ENCODE measurements at regions not wholly inside any gene's neighbourhood (a gene's known extent, or its start where the extent isn't known, plus 50 kb on each side); places are given as distances from the start of the nearest gene placed in this dataset.

DNA sequence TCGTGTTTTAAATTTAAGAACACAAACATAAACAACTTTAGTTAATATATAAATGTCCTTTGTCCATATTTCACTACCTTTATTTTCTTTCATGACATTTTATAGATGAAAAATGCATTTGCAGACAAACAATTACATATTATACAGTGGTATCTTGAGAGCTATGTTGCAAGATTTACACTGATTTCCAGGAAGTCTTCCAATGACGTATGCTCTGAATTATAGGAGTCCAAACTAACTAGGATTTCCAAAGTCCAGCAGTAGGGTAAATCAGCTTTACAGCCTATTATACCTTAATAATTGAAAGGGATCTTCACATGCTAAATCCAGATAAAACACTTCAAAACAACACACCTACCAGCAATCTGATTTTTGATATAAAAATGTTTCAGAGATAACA is 69.4 kb downstream of the HYCC1 start:
- ChIA-PET CTCF (interaction anchor here (0.7 to 1.2 kb wide), 3 partner anchors 68 to 241 kb away, joined by 3 to 4 read pairs (median 3); no protein-coding TSS in a partner anchor), POLR2A (no interaction called here)
- Mint-ChIP-seq H3K27me3 (ENCODE audit: insufficient read depth, unreplicated experiment) (no peaks in the 10 kb centered on the region), H3K4me1 (ENCODE audit: insufficient read depth, unreplicated experiment) (no peaks in the 10 kb centered on the region), H3K9me3 (ENCODE audit: unreplicated experiment) (no peaks in the 10 kb centered on the region), H3K36me3 (ENCODE audit: insufficient read depth, unreplicated experiment) (peaks cover 13% of the 10 kb centered on the region), H3K27ac (ENCODE audit: low read depth, unreplicated experiment) (no peak overlapping the region), H3K4me3 (ENCODE audit: unreplicated experiment) (no peak overlapping the region)
- BruUV-seq (replicated peaks): no TSS peak
- TF ChIP-seq, protein P1, sequence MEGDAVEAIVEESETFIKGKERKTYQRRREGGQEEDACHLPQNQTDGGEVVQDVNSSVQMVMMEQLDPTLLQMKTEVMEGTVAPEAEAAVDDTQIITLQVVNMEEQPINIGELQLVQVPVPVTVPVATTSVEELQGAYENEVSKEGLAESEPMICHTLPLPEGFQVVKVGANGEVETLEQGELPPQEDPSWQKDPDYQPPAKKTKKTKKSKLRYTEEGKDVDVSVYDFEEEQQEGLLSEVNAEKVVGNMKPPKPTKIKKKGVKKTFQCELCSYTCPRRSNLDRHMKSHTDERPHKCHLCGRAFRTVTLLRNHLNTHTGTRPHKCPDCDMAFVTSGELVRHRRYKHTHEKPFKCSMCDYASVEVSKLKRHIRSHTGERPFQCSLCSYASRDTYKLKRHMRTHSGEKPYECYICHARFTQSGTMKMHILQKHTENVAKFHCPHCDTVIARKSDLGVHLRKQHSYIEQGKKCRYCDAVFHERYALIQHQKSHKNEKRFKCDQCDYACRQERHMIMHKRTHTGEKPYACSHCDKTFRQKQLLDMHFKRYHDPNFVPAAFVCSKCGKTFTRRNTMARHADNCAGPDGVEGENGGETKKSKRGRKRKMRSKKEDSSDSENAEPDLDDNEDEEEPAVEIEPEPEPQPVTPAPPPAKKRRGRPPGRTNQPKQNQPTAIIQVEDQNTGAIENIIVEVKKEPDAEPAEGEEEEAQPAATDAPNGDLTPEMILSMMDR (IDR thresholded peaks at IDR 0.05; ENCODE audit: unreplicated experiment): no peak
- no peak for DNase-seq (ENCODE audit: unreplicated experiment)
- intact Hi-C loops (cut with micrococcal nuclease): no loop called here

DNA sequence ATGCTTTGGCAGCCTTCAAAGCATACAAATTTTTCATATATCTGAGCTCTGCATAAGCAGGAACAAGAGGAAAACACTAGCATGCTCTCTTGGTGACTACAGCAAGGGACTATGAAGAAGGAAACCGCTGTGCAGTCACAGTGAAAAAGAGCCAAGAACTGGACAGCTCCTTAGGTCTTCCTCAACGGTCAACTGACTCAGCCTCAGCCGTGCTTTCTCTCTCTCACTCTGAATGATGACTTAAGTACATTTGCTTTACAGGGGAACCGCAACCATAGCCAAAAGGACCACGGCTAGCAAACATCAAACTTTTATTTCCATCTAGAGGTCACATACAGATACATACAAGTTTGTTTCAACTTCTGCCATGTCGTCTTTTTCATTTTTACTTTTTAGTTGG is 69.9 kb downstream of the HYCC1 start:
- H3K36me3 Mint-ChIP-seq (ENCODE audit: insufficient read depth, unreplicated experiment): peaks cover 14% of the 10 kb centered on the region
- CTCF ChIA-PET: interaction anchor here (0.7 to 1.2 kb wide), 4 partner anchors 68 to 241 kb away, joined by 3 to 4 read pairs (median 3); no protein-coding TSS in a partner anchor
- intact Hi-C loops (cut with micrococcal nuclease): no loop called here
- BruUV-seq (replicated peaks): no TSS peak
- H3K27me3 Mint-ChIP-seq (ENCODE audit: insufficient read depth, unreplicated experiment): no peaks in the 10 kb centered on the region
- DNase-seq (ENCODE audit: unreplicated experiment): no peak
- H3K4me1 Mint-ChIP-seq (ENCODE audit: insufficient read depth, unreplicated experiment): no peaks in the 10 kb centered on the region
- POLR2A ChIA-PET: no interaction called here
- no peak overlapping the region for H3K27ac Mint-ChIP-seq (ENCODE audit: low read depth, unreplicated experiment)
- TF ChIP-seq, protein P1 (IDR thresholded peaks at IDR 0.05; ENCODE audit: unreplicated experiment): no peak
- no peaks in the 10 kb centered on the region for H3K9me3 Mint-ChIP-seq (ENCODE audit: unreplicated experiment)
- no peak overlapping the region for H3K4me3 Mint-ChIP-seq (ENCODE audit: unreplicated experiment)

DNA sequence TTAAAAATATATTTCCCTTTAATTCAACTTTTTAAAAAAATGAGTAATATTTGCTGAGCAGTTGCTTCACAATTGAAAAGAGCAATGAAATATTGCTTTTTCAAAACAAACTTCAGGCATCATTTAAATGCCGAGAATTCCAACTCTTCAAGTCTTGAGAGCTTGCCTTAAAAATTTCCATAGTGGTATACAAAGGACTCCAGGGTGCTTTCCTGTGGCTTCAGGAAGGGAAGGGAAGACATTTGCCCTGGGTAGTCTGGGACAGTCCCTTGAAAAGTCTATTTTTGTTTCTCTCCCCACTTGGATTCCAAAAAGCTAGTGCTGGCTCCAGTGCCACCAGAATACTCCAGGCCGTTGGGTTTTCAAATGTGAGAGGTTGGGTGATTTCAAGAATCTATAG is 71.7 kb downstream of the HYCC1 start:
- no TSS peak for BruUV-seq (replicated peaks)
- H3K9me3 Mint-ChIP-seq (ENCODE audit: unreplicated experiment): no peaks in the 10 kb centered on the region
- H3K4me3 Mint-ChIP-seq (ENCODE audit: unreplicated experiment): no peak overlapping the region
- TF ChIP-seq, protein P1 (IDR thresholded peaks at IDR 0.05; ENCODE audit: unreplicated experiment): no peak
- H3K36me3 Mint-ChIP-seq (ENCODE audit: insufficient read depth, unreplicated experiment): peaks cover 21% of the 10 kb centered on the region
- CTCF ChIA-PET: interaction anchor here (1.0 kb wide), 1 partner anchor 114 kb away, joined by 3 read pairs; no protein-coding TSS in a partner anchor
- no peaks in the 10 kb centered on the region for H3K27me3 Mint-ChIP-seq (ENCODE audit: insufficient read depth, unreplicated experiment)
- H3K27ac Mint-ChIP-seq (ENCODE audit: low read depth, unreplicated experiment): no peak overlapping the region
- intact Hi-C loops (cut with micrococcal nuclease): no loop called here
- DNase-seq (ENCODE audit: unreplicated experiment): no peak
- no peaks in the 10 kb centered on the region for H3K4me1 Mint-ChIP-seq (ENCODE audit: insufficient read depth, unreplicated experiment)
- POLR2A ChIA-PET: interaction anchor here (1.2 to 1.5 kb wide), 2 partner anchors 10 to 87 kb away, joined by 3 to 4 read pairs; no protein-coding TSS in a partner anchor

DNA sequence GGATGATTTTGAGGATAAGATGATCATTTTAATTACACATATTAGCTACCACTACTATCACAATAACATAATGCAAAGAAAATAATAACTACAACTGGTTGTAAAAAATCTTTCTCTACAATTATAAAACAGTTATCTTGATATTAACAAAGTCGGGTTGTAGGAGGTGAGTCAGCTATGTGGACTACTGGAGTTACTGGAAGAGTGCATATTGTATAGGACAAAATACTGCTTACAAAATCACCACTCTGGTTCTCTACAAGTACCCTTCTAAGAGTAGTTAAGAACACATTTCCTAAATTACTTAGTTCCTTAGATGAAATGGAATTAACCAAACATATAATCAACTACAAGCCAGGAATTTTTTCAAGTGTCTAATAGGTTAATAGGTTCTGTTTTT is 74.1 kb downstream of the HYCC1 start:
- no peak overlapping the region for H3K4me3 Mint-ChIP-seq (ENCODE audit: unreplicated experiment)
- H3K36me3 Mint-ChIP-seq (ENCODE audit: insufficient read depth, unreplicated experiment): peaks cover 15% of the 10 kb centered on the region
- CTCF ChIA-PET: no interaction called here
- no peak for DNase-seq (ENCODE audit: unreplicated experiment)
- no peaks in the 10 kb centered on the region for H3K9me3 Mint-ChIP-seq (ENCODE audit: unreplicated experiment)
- no peak overlapping the region for H3K27ac Mint-ChIP-seq (ENCODE audit: low read depth, unreplicated experiment)
- no TSS peak for BruUV-seq (replicated peaks)
- H3K27me3 Mint-ChIP-seq (ENCODE audit: insufficient read depth, unreplicated experiment): no peaks in the 10 kb centered on the region
- intact Hi-C loops (cut with micrococcal nuclease): no loop called here
- POLR2A ChIA-PET: no interaction called here
- TF ChIP-seq, protein P1 (IDR thresholded peaks at IDR 0.05; ENCODE audit: unreplicated experiment): no peak
- no peaks in the 10 kb centered on the region for H3K4me1 Mint-ChIP-seq (ENCODE audit: insufficient read depth, unreplicated experiment)

All from MCF 10A (cell line).